ENCODE measurements at regions not wholly inside any gene's neighbourhood (a gene's known extent, or its start where the extent isn't known, plus 50 kb on each side); places are given as distances from the start of the nearest gene placed in this dataset.

- peaks cover 29% of the 10 kb centered on the region for H3K4me1 ChIP-seq (ENCODE audit: control insufficient read depth, low read length)
- no peak for TF ChIP-seq EZH2phosphoT487 (IDR thresholded peaks at IDR 0.05; ENCODE audit: borderline replicate concordance, low read length)
- TF ChIP-seq CTCF (IDR thresholded peaks at IDR 0.05; ENCODE audit: low read depth, low read length, poor library complexity, severe bottlenecking): no peak
Observed at GRCh38 chr2:181776336-181776735, 96.0 kb upstream of the NEUROD1 start.

GRCh38 chr2:181777734-181778133 lies 97.4 kb upstream of the NEUROD1 start:
- Histone ChIP-seq H3K27ac (ENCODE audit: low read depth, low read length) (no peak overlapping the region), H3K9me3 (ENCODE audit: control insufficient read depth, insufficient read depth, low read length) (peaks cover 7% of the 10 kb centered on the region; the same call in 1 of the 2 replicates), H3K4me2 (ENCODE audit: low read length) (no peak overlapping the region), H3K36me3 (ENCODE audit: control insufficient read depth, low read length) (no peaks in the 10 kb centered on the region), H4K20me1 (ENCODE audit: control insufficient read depth, insufficient read depth, low read depth, low read length) (no peaks in the 10 kb centered on the region), H3F3A (ENCODE audit: control insufficient read depth, insufficient read depth) (no peaks in the 10 kb centered on the region), H3K9me2 (replicated peaks; ENCODE audit: control insufficient read depth, low read length) (no peaks in the 10 kb centered on the region), H3K4me3 (ENCODE audit: low read length) (no peak overlapping the region), H3K4me1 (ENCODE audit: control insufficient read depth, low read length) (peaks cover 29% of the 10 kb centered on the region), H3K27me3 (ENCODE audit: control insufficient read depth, low read length) (no peaks in the 10 kb centered on the region), H3K79me2 (ENCODE audit: control insufficient read depth, low read length) (no peaks in the 10 kb centered on the region)
- TF ChIP-seq EZH2phosphoT487 (IDR thresholded peaks at IDR 0.05; ENCODE audit: borderline replicate concordance, low read length): no peak
- no peak for TF ChIP-seq CTCF (IDR thresholded peaks at IDR 0.05; ENCODE audit: low read depth, low read length, poor library complexity, severe bottlenecking)

More at GRCh38 chr2:181776336-181776735, 96.0 kb upstream of the NEUROD1 start:
- Histone ChIP-seq H3K27me3 (ENCODE audit: control insufficient read depth, low read length) (no peaks in the 10 kb centered on the region), H3K36me3 (ENCODE audit: control insufficient read depth, low read length) (no peaks in the 10 kb centered on the region), H4K20me1 (ENCODE audit: control insufficient read depth, insufficient read depth, low read depth, low read length) (no peaks in the 10 kb centered on the region), H3K4me2 (ENCODE audit: low read length) (no peak overlapping the region), H3K4me3 (ENCODE audit: low read length) (no peak overlapping the region), H3K9me3 (ENCODE audit: control insufficient read depth, insufficient read depth, low read length) (peaks cover 7% of the 10 kb centered on the region; the same call in 1 of the 2 replicates), H3F3A (ENCODE audit: control insufficient read depth, insufficient read depth) (no peaks in the 10 kb centered on the region), H3K27ac (ENCODE audit: low read depth, low read length) (no peak overlapping the region), H3K9me2 (replicated peaks; ENCODE audit: control insufficient read depth, low read length) (no peaks in the 10 kb centered on the region), H3K79me2 (ENCODE audit: control insufficient read depth, low read length) (no peaks in the 10 kb centered on the region)

- TF ChIP-seq CTCF (IDR thresholded peaks at IDR 0.05; ENCODE audit: low read depth, low read length, poor library complexity, severe bottlenecking): no peak
- TF ChIP-seq EZH2phosphoT487 (IDR thresholded peaks at IDR 0.05; ENCODE audit: borderline replicate concordance, low read length): no peak
- no peaks in the 10 kb centered on the region for H3K27me3 ChIP-seq (ENCODE audit: control insufficient read depth, low read length)
- H3F3A ChIP-seq (ENCODE audit: control insufficient read depth, insufficient read depth): no peaks in the 10 kb centered on the region
- H3K9me2 ChIP-seq (replicated peaks; ENCODE audit: control insufficient read depth, low read length): no peaks in the 10 kb centered on the region
- no peaks in the 10 kb centered on the region for H3K79me2 ChIP-seq (ENCODE audit: control insufficient read depth, low read length)
- no peak overlapping the region for H3K4me2 ChIP-seq (ENCODE audit: low read length)
- H3K4me3 ChIP-seq (ENCODE audit: low read length): no peak overlapping the region
- peaks cover 24% of the 10 kb centered on the region for H3K4me1 ChIP-seq (ENCODE audit: control insufficient read depth, low read length)
- no peaks in the 10 kb centered on the region for H4K20me1 ChIP-seq (ENCODE audit: control insufficient read depth, insufficient read depth, low read depth, low read length)
- no peak overlapping the region for H3K27ac ChIP-seq (ENCODE audit: low read depth, low read length)
- H3K9me3 ChIP-seq (ENCODE audit: control insufficient read depth, insufficient read depth, low read length): no peaks in the 10 kb centered on the region
- H3K36me3 ChIP-seq (ENCODE audit: control insufficient read depth, low read length): no peaks in the 10 kb centered on the region
Observed at GRCh38 chr2:181778621-181779201, 98.4 kb upstream of the NEUROD1 start.
